ENCODE measurements at regions not wholly inside any gene's neighbourhood (a gene's known extent, or its start where the extent isn't known, plus 50 kb on each side); places are given as distances from the start of the nearest gene placed in this dataset.
A peak's percentile ranks its signal among the peaks of the same experiment; 100 is the strongest.

GRCh38 chr2:156803243-156803642 lies 367.1 kb downstream of the GPD2 start:
- Histone ChIP-seq H3K4me1 (ENCODE audit: insufficient read depth, low read length) (no peaks in the 10 kb centered on the region), H3K27ac (ENCODE audit: low read depth, low read length) (no peak overlapping the region), H3K79me2 (ENCODE audit: insufficient read depth, low read length) (no peaks in the 10 kb centered on the region), H3K9me3 (ENCODE audit: insufficient read depth, low read depth, low read length) (no peaks in the 10 kb centered on the region), H3K4me2 (ENCODE audit: low read length) (peak overlapping the region; percentile 43), H3K27me3 (ENCODE audit: insufficient read depth, low read length) (no peaks in the 10 kb centered on the region), H3K4me3 (ENCODE audit: insufficient read depth, low read depth, low read length) (no peak overlapping the region), H3K36me3 (ENCODE audit: insufficient read depth, low read length) (no peaks in the 10 kb centered on the region), H4K20me1 (ENCODE audit: insufficient read depth, low read length) (no peaks in the 10 kb centered on the region), H3K9ac (ENCODE audit: low read length) (no peak overlapping the region), H2AFZ (ENCODE audit: low read depth, low read length) (peak overlapping the region; percentile 40)
- Mint-ChIP-seq H3K27me3 (ENCODE audit: low read depth, unreplicated experiment) (no peaks in the 10 kb centered on the region), H3K36me3 (ENCODE audit: low read depth, unreplicated experiment) (no peaks in the 10 kb centered on the region), H3K4me3 (ENCODE audit: unreplicated experiment) (no peak overlapping the region), H3K4me1 (ENCODE audit: low read depth, unreplicated experiment) (no peaks in the 10 kb centered on the region), H3K27ac (ENCODE audit: unreplicated experiment) (no peak overlapping the region), H3K9me3 (ENCODE audit: unreplicated experiment) (no peaks in the 10 kb centered on the region)
- no peak for DNase-seq (ENCODE audit: low read depth)
- no peak for TF ChIP-seq CTCF (IDR thresholded peaks at IDR 0.05; ENCODE audit: insufficient read depth, low read depth, low read length)
- no peak for TF ChIP-seq EZH2 (IDR thresholded peaks at IDR 0.05; ENCODE audit: insufficient read depth, low read length)
- no peak for FAIRE-seq

- H3K4me1 ChIP-seq (ENCODE audit: insufficient read depth, low read length): no peaks in the 10 kb centered on the region
- H3K4me1 Mint-ChIP-seq (ENCODE audit: low read depth, unreplicated experiment): no peaks in the 10 kb centered on the region
- no peaks in the 10 kb centered on the region for H3K36me3 Mint-ChIP-seq (ENCODE audit: low read depth, unreplicated experiment)
Measured at GRCh38 chr2:156803967-156804366, 367.8 kb downstream of the GPD2 start.

More at GRCh38 chr2:156803967-156804366, 367.8 kb downstream of the GPD2 start:
- TF ChIP-seq CTCF (IDR thresholded peaks at IDR 0.05; ENCODE audit: insufficient read depth, low read depth, low read length): no peak
- TF ChIP-seq EZH2 (IDR thresholded peaks at IDR 0.05; ENCODE audit: insufficient read depth, low read length): no peak
- no peaks in the 10 kb centered on the region for H4K20me1 ChIP-seq (ENCODE audit: insufficient read depth, low read length)
- H3K27me3 ChIP-seq (ENCODE audit: insufficient read depth, low read length): no peaks in the 10 kb centered on the region
- H3K4me3 Mint-ChIP-seq (ENCODE audit: unreplicated experiment): no peak overlapping the region
- H3K4me3 ChIP-seq (ENCODE audit: insufficient read depth, low read depth, low read length): no peak overlapping the region
- no peak for DNase-seq (ENCODE audit: low read depth)
- H3K4me2 ChIP-seq (ENCODE audit: low read length): no peak overlapping the region
- no peak for FAIRE-seq
- H3K27ac ChIP-seq (ENCODE audit: low read depth, low read length): no peak overlapping the region
- H3K36me3 ChIP-seq (ENCODE audit: insufficient read depth, low read length): no peaks in the 10 kb centered on the region
- no peaks in the 10 kb centered on the region for H3K9me3 ChIP-seq (ENCODE audit: insufficient read depth, low read depth, low read length)
- no peak overlapping the region for H3K27ac Mint-ChIP-seq (ENCODE audit: unreplicated experiment)
- H2AFZ ChIP-seq (ENCODE audit: low read depth, low read length): no peak overlapping the region
- no peaks in the 10 kb centered on the region for H3K27me3 Mint-ChIP-seq (ENCODE audit: low read depth, unreplicated experiment)
- no peak overlapping the region for H3K9ac ChIP-seq (ENCODE audit: low read length)
- no peaks in the 10 kb centered on the region for H3K79me2 ChIP-seq (ENCODE audit: insufficient read depth, low read length)
- no peaks in the 10 kb centered on the region for H3K9me3 Mint-ChIP-seq (ENCODE audit: unreplicated experiment)

All from astrocyte (in vitro differentiated cells and primary cell).